GM12874 (cell line): ENCODE measurements at regions not wholly inside any gene's neighbourhood (a gene's known extent, or its start where the extent isn't known, plus 50 kb on each side); places are given as distances from the start of the nearest gene placed in this dataset.

Experiments
- TF ChIP-seq, protein P1 (sequence below): IDR thresholded peaks from 2 replicates; pipeline ENCODE4 v1.5.1; 2011; ENCODE audit warnings: low read depth, mild to moderate bottlenecking, control low read depth, low read length, moderate library complexity; ENCODE audit not compliant: insufficient read depth

DNA sequence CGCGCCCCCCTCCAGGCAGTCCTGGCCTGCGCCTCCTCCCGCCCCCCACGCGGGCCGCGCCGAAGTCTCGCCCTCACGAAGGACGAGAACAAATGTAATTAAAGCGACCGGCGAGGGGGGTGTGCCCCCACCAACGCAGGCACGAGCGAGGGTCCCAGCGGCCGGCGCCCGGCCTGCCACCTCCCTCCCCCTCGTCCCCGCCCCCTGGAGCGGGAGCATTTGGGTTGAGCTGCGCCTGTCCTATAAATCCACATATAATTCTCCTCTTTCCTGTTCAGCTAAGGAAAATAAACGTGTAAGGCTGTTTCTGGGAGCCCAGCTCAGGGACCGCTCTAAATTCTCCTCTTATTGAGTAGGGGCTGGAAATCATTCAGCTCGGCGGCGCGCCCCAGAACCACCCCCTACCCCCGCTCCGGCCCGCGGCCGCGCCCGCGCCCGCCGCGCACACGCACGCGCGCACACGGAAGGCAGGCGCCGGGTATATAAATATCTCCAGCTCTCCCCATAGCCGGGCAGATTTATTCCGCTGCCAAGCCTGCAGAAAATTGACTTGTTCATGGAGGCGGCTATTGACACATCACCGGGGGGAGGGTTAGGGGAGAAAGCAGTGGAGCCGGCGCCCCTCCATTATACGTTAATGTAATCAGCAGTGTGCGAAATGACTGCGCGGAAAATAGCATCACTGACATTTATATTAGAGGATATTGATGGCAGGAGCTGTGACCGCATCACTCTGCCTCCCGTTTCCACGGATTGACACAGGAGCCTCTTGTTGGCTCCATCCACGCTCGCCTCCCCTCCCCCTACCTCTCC, 61.6 kb upstream of the BTRC start:
- TF ChIP-seq, protein P1, sequence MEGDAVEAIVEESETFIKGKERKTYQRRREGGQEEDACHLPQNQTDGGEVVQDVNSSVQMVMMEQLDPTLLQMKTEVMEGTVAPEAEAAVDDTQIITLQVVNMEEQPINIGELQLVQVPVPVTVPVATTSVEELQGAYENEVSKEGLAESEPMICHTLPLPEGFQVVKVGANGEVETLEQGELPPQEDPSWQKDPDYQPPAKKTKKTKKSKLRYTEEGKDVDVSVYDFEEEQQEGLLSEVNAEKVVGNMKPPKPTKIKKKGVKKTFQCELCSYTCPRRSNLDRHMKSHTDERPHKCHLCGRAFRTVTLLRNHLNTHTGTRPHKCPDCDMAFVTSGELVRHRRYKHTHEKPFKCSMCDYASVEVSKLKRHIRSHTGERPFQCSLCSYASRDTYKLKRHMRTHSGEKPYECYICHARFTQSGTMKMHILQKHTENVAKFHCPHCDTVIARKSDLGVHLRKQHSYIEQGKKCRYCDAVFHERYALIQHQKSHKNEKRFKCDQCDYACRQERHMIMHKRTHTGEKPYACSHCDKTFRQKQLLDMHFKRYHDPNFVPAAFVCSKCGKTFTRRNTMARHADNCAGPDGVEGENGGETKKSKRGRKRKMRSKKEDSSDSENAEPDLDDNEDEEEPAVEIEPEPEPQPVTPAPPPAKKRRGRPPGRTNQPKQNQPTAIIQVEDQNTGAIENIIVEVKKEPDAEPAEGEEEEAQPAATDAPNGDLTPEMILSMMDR: no peak

DNA sequence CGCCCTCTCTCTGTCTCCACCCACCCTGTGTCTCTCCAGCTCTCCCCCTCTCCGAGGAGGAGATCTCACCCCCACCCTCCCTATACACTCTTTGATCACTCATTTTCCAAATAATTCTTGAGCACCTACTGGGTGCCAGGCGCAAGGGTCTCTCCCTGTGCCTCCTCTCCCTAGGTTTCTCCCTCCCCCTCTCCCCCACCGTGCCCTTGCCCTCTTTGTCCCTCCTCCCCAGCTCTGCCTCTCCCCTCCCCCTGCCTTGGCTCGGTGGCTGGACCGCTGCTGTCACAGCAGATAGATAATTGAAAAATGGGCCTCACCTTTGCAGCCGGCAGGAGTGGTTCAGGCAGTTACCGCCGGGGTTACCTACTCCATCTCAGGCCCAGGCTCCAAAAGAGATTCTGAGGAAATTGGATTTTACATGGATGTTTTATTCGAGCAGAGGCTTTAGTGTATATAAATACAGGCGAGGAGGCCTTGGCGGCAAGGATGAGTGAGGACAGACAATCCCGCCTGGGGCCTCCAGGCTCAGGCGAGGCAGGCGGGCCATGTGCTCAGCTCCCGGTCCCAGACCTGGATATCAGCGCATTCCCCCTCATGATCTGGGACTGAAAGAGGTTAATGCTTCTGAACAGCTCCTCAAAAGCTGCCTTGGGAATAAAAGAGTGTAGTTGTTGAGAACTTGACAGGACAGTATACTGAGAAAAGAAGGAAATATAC, 60.8 kb upstream of the BTRC start:
- TF ChIP-seq, protein P1: no peak

DNA sequence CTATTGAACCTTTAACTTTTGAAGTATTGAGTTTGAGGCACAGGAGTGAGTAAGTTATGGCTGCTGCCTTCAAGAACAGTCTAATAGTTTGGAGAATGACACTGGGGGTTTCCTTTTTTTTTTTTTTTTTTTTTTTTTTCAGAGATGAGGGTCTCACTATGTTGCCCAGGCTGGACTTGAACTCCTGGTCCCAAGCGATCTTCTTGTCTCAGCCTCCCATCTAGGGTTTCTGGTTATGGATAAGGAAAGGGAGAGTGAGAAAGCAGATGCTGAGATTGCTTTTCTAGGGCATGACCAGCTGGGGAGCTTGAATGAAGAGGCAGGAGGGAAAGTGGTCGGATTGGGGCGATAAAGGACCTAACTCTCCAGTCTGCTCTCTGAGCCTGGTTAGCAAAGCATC, 59.9 kb upstream of the BTRC start:
- TF ChIP-seq, protein P1: no peak

DNA sequence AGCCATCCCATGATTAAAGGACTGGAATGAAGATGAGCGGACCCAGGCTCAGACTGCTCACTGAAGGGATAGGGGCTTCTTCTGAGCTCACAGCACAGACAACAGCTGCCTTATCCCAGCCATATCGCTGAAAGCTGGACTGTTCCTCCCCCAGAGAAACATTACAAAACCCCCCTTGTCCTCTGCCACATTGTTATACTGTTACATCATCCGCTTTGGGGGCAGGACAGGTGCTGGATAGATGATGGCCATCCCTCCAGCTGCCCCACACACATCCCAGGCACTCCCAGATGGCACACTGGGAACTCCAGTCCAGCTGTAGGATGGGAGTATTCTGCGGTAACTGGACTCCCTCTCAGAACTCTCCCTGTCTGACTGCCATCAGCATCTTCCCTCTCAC, 58.7 kb upstream of the BTRC start:
- TF ChIP-seq, protein P1: no peak

DNA sequence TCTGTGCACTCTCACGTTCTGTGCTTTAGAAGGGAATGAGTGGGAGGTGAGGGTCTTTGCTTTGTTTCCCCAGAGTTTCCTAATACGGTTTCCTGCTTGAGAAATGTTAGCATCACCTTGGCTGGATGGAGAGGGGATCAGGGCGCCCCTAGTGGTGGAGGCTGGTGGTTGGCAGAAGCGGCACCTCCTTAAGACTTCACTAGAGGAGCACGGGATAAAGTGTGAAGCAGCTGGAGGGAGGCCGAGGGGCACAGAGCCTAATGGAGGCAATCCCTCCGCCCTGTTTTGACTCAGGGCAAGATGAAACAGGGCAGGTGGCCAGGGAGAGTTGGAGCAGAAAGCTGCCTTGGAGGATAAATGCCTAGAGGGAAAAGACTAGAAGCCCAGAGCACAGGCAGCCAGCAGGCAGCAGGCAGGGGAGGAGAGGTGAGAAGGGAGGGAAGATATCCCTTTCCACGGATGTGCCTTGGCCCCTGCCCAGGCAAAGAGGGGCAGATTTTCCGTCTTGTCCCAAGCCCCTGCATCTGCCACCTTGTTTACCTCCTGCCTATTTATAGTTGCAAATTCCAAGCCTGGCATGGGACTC, 56.0 kb upstream of the BTRC start:
- TF ChIP-seq, protein P1: peak; percentile 95

DNA sequence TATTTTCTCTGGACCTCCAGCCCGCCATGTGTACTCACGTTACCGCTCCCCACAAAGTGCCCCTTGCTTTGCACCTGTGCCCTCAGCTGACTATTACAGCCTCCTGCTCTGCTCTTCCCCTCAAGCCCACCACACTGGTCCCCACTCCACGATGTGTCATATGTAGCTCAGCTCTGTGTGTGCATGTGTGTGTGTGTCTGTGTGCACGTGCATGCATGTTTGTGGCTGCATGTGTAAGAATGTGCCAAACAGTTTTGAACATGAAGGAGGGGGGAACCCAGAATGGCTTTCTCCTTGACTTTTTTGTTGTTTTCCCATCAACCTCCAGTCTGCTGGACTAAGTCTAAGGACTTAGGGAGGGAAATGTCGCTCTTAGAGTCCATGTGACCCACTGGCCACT, 54.8 kb upstream of the BTRC start:
- TF ChIP-seq, protein P1: no peak

DNA sequence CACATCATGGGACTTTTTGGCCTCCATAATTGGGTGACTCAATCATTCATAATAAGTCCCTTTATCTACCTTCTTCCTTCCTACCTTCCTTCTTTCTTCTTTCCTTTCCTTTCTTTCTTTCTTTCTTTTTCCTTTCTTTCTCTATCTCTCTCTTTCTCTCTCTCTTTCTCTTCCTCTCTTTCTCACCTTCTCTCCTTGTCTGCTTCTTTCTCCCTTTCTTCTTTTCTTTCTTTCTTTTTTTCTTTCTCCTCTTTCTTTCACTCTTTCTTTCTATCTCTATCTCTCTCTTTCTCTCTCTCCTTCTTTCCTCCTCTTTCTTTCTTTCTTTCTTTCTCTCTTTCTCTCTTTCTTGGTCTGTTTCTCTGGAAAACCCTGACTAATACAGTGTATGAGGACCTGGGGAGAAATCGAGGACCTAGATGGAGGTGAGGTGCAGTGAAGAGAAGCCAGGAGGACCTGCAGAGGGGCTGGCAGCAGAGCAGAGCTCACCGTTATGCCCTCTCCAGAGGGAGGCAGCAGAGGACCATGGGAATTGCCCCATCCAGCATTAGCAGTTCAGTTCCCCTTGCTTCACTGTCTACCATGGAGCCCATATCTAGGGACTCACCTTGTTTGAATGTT, 52.7 kb upstream of the BTRC start:
- TF ChIP-seq, protein P1: peak; percentile 52
